Ovary (tissue), 3 donors: ENCODE measurements at regions not wholly inside any gene's neighbourhood (a gene's known extent, or its start where the extent isn't known, plus 50 kb on each side); places are given as distances from the start of the nearest gene placed in this dataset.

Source experiments
- EP300 ChIP-seq: sonication (generic); formaldehyde crosslinking; IDR thresholded peaks from one replicate; pipeline ENCODE4 v1.6.1; 2017; ENCODE audit warnings: antibody characterized with exemption
- TF ChIP-seq, protein P1 (sequence below), 3 donors: fragments of 450-650 bp in 2 of 3; fragments of 200-600 bp in 1 of 3; IDR thresholded peaks; one replicate each; pipeline versions ENCODE4 v1.5.1 to v1.8.0; 2016 to 2022; ENCODE audit warnings: antibody characterized with exemption in 3 of 3, mild to moderate bottlenecking in 1 of 3
- donor health status: DM: no; HTN: no; CAD: no.

DNA sequence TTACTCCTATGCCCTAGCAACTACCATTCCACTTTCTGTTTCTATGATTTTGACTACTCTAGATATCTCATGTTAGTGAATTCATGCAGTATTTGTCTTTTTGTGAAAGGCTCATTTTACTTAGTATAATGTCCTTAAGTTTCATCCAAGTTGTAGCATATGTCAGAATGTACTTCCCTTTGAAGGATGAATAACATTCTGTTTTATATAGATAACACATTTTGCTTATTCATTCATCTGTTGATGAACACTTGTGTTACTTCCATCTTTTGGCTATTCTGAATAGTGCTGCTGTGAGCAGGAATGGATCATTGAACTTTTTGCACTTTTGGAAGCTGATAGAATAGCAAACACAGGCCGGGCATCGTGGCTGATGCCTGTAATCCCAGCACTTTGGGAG is 140.2 kb upstream of the MYO10 start:
- TF ChIP-seq, protein P1, sequence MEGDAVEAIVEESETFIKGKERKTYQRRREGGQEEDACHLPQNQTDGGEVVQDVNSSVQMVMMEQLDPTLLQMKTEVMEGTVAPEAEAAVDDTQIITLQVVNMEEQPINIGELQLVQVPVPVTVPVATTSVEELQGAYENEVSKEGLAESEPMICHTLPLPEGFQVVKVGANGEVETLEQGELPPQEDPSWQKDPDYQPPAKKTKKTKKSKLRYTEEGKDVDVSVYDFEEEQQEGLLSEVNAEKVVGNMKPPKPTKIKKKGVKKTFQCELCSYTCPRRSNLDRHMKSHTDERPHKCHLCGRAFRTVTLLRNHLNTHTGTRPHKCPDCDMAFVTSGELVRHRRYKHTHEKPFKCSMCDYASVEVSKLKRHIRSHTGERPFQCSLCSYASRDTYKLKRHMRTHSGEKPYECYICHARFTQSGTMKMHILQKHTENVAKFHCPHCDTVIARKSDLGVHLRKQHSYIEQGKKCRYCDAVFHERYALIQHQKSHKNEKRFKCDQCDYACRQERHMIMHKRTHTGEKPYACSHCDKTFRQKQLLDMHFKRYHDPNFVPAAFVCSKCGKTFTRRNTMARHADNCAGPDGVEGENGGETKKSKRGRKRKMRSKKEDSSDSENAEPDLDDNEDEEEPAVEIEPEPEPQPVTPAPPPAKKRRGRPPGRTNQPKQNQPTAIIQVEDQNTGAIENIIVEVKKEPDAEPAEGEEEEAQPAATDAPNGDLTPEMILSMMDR (IDR thresholded peaks at IDR 0.05): no peak
- no peak for TF ChIP-seq EP300
